Hematopoietic multipotent progenitor cell treated with erythropoietin and hydrocortisone succinate and interleukin-3 and kit ligand, for 8 days (in vitro differentiated cells): ENCODE measurements at regions not wholly inside any gene's neighbourhood (a gene's known extent, or its start where the extent isn't known, plus 50 kb on each side); places are given as distances from the start of the nearest gene placed in this dataset.
"Not testable (repeated sequence)": the region's sequence is repeated elsewhere in the genome, so short reads cannot be mapped to it uniquely, and the experiment has no call there.

Experiments
- DNase-seq: peaks from one replicate; pipeline ENCODE4 v3.0.0-alpha.2; 2015

- no peak for DNase-seq
Observed at GRCh38 chr2:175677880-175678279, 324.2 kb downstream of the LNPK start.

GRCh38 chr2:175676813-175677212 is 325.3 kb downstream of the LNPK start:
- no peak for DNase-seq

- not testable (repeated sequence) for DNase-seq
Observed at GRCh38 chr2:175668804-175669203, 333.3 kb downstream of the LNPK start.

- no peak for DNase-seq
Observed at GRCh38 chr2:175662335-175662734, 339.7 kb downstream of the LNPK start.

GRCh38 chr2:175648577-175649063 is 353.4 kb downstream of the LNPK start:
- no peak for DNase-seq

- DNase-seq, result no peak
Observed at GRCh38 chr2:175647058-175647457, 355.0 kb downstream of the LNPK start.

GRCh38 chr2:175640655-175641054 is 361.4 kb downstream of the LNPK start:
- no peak for DNase-seq

- no peak for DNase-seq
Observed at GRCh38 chr2:175633227-175633626, 368.8 kb downstream of the LNPK start.

- DNase-seq, result no peak
Observed at GRCh38 chr2:175631245-175631623, 370.8 kb downstream of the LNPK start.

- DNase-seq, result no peak
Observed at GRCh38 chr2:175630280-175631244, 371.5 kb downstream of the LNPK start.

GRCh38 chr2:175628243-175628642 is 373.8 kb downstream of the LNPK start:
- no peak for DNase-seq

GRCh38 chr2:175627405-175627804 is 374.7 kb downstream of the LNPK start:
- no peak for DNase-seq

- DNase-seq, result no peak
Observed at GRCh38 chr2:175626796-175627195, 375.3 kb downstream of the LNPK start.

GRCh38 chr2:175624785-175625184 is 377.3 kb downstream of the LNPK start:
- DNase-seq, result no peak

GRCh38 chr2:175624211-175624761 is 377.8 kb downstream of the LNPK start:
- DNase-seq, result no peak

GRCh38 chr2:175621821-175622220 is 380.2 kb downstream of the LNPK start:
- peak; percentile 3 for DNase-seq

- DNase-seq, result no peak
Observed at GRCh38 chr2:175620106-175620505, 382.0 kb downstream of the LNPK start.

- no peak for DNase-seq
Observed at GRCh38 chr2:175619179-175620045, 382.7 kb downstream of the LNPK start.

- DNase-seq, result no peak
Observed at GRCh38 chr2:175612280-175612679, 389.8 kb downstream of the LNPK start.

GRCh38 chr2:175606010-175606841 is 395.8 kb downstream of the LNPK start:
- no peak for DNase-seq

- DNase-seq, result no peak
Observed at GRCh38 chr2:175605640-175606009, 396.4 kb downstream of the LNPK start.

- no peak for DNase-seq
Observed at GRCh38 chr2:175601969-175602368, 400.1 kb downstream of the LNPK start.
